HepG2 (cell line): ENCODE measurements at regions not wholly inside any gene's neighbourhood (a gene's known extent, or its start where the extent isn't known, plus 50 kb on each side); places are given as distances from the start of the nearest gene placed in this dataset.

Experiments
- ATAC-seq: fragments of 200-7000 bp; cut with Tn5 transposase; 3 replicates; pipeline ENCODE4 v1.9.1; 2020; ENCODE audit warnings: mild to moderate bottlenecking, moderate library complexity
- BruUV-seq: library from RNA; stranded (reverse); fragments of 400-500 nt; replicated peaks from 2 replicates; lab custom pipeline; 2021; lab: Mats Ljungman, UMichigan
- CTCF ChIA-PET: fragments of 300-600 bp; formaldehyde crosslinking; extraction: SDS; loops from one replicate; lab custom pipeline; 2021; ENCODE audit warnings: low total read pairs, inconsistent platforms, low intra/inter-chr PET ratio; lab: Yijun Ruan, JAX
- POLR2A ChIA-PET: fragments of 350-600 bp; sonication (Branson Sonifier 250); formaldehyde crosslinking; loops from one replicate; lab custom pipeline; 2020; ENCODE audit warnings: antibody characterized with exemption, inconsistent platforms; lab: Yijun Ruan, JAX
- DNase-seq: peaks from one replicate; pipeline ENCODE4 v3.0.0-alpha.2; 2015; ENCODE audit warnings: low spot score
- FAIRE-seq: peaks from 3 replicates; lab custom pipeline; 2011; peaks lifted over from hg19 to GRCh38; lab: Jason Lieb, UNC
- H2AFZ ChIP-seq: one replicate; pipeline ENCODE4 v1.6.1; 2011; ENCODE audit warnings: low read length, inconsistent platforms
- H3K27ac ChIP-seq: fragments of 300-600 bp; 3 replicates; pipeline ENCODE4 v1.8.0; 2011; ENCODE audit warnings: mixed run types, mild to moderate bottlenecking, mixed read lengths, low read length, inconsistent platforms; ENCODE audit not compliant: insufficient read depth; ENCODE audit errors: extremely low read length
- H3K27me3 ChIP-seq, 2 experiments: fragments of 200-600 bp in 1 of 2; 2 replicates in 1 of 2; 3 replicates in 1 of 2; pipeline versions ENCODE4 v1.6.0 to v1.8.0; 2011; ENCODE audit warnings: low read length in 2 of 2, mild to moderate bottlenecking in 2 of 2, moderate library complexity in 2 of 2, inconsistent platforms in 1 of 2; ENCODE audit not compliant: insufficient read depth in 2 of 2, control insufficient read depth in 1 of 2
- H3K36me3 ChIP-seq, 2 experiments: fragments of 200-600 bp in 1 of 2; replicated peaks in 1 of 2; 2 replicates in 1 of 2; 3 replicates in 1 of 2; pipeline versions ENCODE4 v1.5.1 to v1.8.0; 2011; ENCODE audit warnings: low read length in 2 of 2, inconsistent platforms in 1 of 2; ENCODE audit not compliant: insufficient read depth in 2 of 2, control insufficient read depth in 1 of 2
- H3K4me1 ChIP-seq: 2 replicates; pipeline ENCODE4 v1.5.1; 2012; ENCODE audit warnings: low read length, inconsistent platforms; ENCODE audit not compliant: insufficient read depth
- H3K4me2 ChIP-seq: 2 replicates; pipeline ENCODE4 v1.6.0; 2011; ENCODE audit warnings: low read depth, low read length, inconsistent platforms
- H3K4me3 ChIP-seq, 3 experiments: fragments of 200-600 bp in 1 of 3; sonication (generic), shearing (Covaris generic) in 1 of 3; replicated peaks in 1 of 3; 2 replicates each; pipeline ENCODE4 v1.5.1; 2011 to 2016; ENCODE audit warnings: low read length in 3 of 3, inconsistent platforms in 2 of 3, low read depth in 2 of 3, mild to moderate bottlenecking in 2 of 3, control low read depth in 1 of 3, mixed read lengths in 1 of 3; ENCODE audit not compliant: insufficient read depth in 1 of 3
- H3K79me2 ChIP-seq: one replicate; pipeline ENCODE4 v1.6.1; 2011; ENCODE audit warnings: low read length, inconsistent platforms; ENCODE audit not compliant: insufficient read depth
- H3K9ac ChIP-seq: 2 replicates; pipeline ENCODE4 v1.6.0; 2011; ENCODE audit warnings: mild to moderate bottlenecking, low read depth, low read length, inconsistent platforms; ENCODE audit not compliant: insufficient read depth
- H3K9me3 ChIP-seq: 2 replicates; pipeline ENCODE4 v1.5.1; 2012; ENCODE audit warnings: mild to moderate bottlenecking, low read length
- H4K20me1 ChIP-seq: 2 replicates; pipeline ENCODE4 v1.6.0; 2011; ENCODE audit warnings: inconsistent platforms, mild to moderate bottlenecking, low read length, moderate library complexity; ENCODE audit not compliant: insufficient read depth
- DR1 ChIP-seq: sonication (generic); formaldehyde crosslinking; IDR thresholded peaks from 2 replicates; pipeline ENCODE4 v1.8.0; 2021; ENCODE audit warnings: mild to moderate bottlenecking, missing genetic modification reagents, inconsistent platforms
- GTF2F1 ChIP-seq: fragments of 150-350 bp; IDR thresholded peaks from 2 replicates; pipeline ENCODE4 v1.6.1; 2014; ENCODE audit warnings: low read length
- MBD4 ChIP-seq: IDR thresholded peaks from 2 replicates; pipeline ENCODE4 v1.6.1; 2012; ENCODE audit warnings: low read length, inconsistent platforms, borderline replicate concordance
- PLRG1 ChIP-seq: fragments of 450-650 bp; conservative IDR thresholded peaks from 2 replicates; pipeline ENCODE4 v1.6.1; 2016
- SIN3A ChIP-seq: IDR thresholded peaks from 2 replicates; pipeline ENCODE4 v1.6.1; 2011; ENCODE audit warnings: low read depth, mild to moderate bottlenecking, control low read depth, low read length, borderline replicate concordance
- SNAI1 ChIP-seq: sonication (generic); formaldehyde crosslinking; IDR thresholded peaks from 2 replicates; pipeline ENCODE4 v1.5.0; 2020; ENCODE audit warnings: mild to moderate bottlenecking, missing genetic modification reagents, borderline replicate concordance
- ZBTB26 ChIP-seq: IDR thresholded peaks from 2 replicates; pipeline ENCODE4 v1.6.1; 2016; ENCODE audit warnings: missing compliant biosample characterization, missing genetic modification reagents, borderline replicate concordance
- ZEB1 ChIP-seq: IDR thresholded peaks from 2 replicates; pipeline ENCODE4 v1.6.1; 2012; ENCODE audit warnings: mild to moderate bottlenecking, low read depth, inconsistent platforms; ENCODE audit not compliant: insufficient replicate concordance
- WGBS: methylation state at CpG from one replicate; pipeline ENCODE4 v1.1.6; 2017; ENCODE audit warnings: low lambda C conversion rate; 5-methylcytosine and 5-hydroxymethylcytosine counted together
- in situ Hi-C: cut with HindIII; loops from 2 replicates; pipeline ENCODE4 v1.10.0; 2017; ENCODE audit warnings: low pct_unique_long_range_greater_than_20kb; ENCODE audit not compliant: extremely low pct_ligation_motif_present
- intact Hi-C: fragments of 100-400 bp; cut with micrococcal nuclease; formaldehyde crosslinking; loops from one replicate; pipeline ENCODE4 v1.10.0; 2022; ENCODE audit not compliant: unreplicated experiment
- TF ChIP-seq, protein P1 (sequence below): sonication (generic); formaldehyde crosslinking; IDR thresholded peaks from 2 replicates; pipeline ENCODE4 v1.4.0; 2020; ENCODE audit warnings: mild to moderate bottlenecking, missing genetic modification reagents

GRCh38 chr3:164465172-164465571 lies 613.1 kb downstream of the SI start:
- TF ChIP-seq ZBTB26 (CRISPR knock-in tag): no peak
- TF ChIP-seq, protein P1, sequence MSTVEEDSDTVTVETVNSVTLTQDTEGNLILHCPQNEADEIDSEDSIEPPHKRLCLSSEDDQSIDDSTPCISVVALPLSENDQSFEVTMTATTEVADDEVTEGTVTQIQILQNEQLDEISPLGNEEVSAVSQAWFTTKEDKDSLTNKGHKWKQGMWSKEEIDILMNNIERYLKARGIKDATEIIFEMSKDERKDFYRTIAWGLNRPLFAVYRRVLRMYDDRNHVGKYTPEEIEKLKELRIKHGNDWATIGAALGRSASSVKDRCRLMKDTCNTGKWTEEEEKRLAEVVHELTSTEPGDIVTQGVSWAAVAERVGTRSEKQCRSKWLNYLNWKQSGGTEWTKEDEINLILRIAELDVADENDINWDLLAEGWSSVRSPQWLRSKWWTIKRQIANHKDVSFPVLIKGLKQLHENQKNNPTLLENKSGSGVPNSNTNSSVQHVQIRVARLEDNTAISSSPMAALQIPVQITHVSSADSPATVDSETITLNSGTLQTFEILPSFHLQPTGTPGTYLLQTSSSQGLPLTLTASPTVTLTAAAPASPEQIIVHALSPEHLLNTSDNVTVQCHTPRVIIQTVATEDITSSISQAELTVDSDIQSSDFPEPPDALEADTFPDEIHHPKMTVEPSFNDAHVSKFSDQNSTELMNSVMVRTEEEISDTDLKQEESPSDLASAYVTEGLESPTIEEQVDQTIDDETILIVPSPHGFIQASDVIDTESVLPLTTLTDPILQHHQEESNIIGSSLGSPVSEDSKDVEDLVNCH (CRISPR knock-in tag): no peak
- TF ChIP-seq SIN3A: no peak
- TF ChIP-seq SNAI1: no peak
- no peak for TF ChIP-seq MBD4
- DNase-seq (no peak), FAIRE-seq (no peak), ATAC-seq (no peak)
- Histone ChIP-seq H3K9ac (no peak overlapping the region), H3K4me3 (no peak overlapping the region), H3K4me1 (no peaks in the 10 kb centered on the region), H3K4me2 (no peak overlapping the region), H3K36me3 (no peaks in the 10 kb centered on the region), H4K20me1 (no peaks in the 10 kb centered on the region), H3K27me3 (no peaks in the 10 kb centered on the region), H2AFZ (no peak overlapping the region), H3K9me3 (peaks cover 7% of the 10 kb centered on the region), H3K79me2 (no peaks in the 10 kb centered on the region), H3K27ac (no peak overlapping the region)
- no TSS peak for BruUV-seq
- 80% methylated on average over 2 of the region's 2 CpGs for WGBS
- intact Hi-C loops (no loop called here), in situ Hi-C loops (no loop called here)
- ChIA-PET POLR2A (no interaction called here), CTCF (no interaction called here)

GRCh38 chr3:164460851-164461250 lies 617.4 kb downstream of the SI start:
- in situ Hi-C loops: no loop called here
- Histone ChIP-seq H3K9ac (no peak overlapping the region), H4K20me1 (no peaks in the 10 kb centered on the region), H3K9me3 (no peaks in the 10 kb centered on the region), H3K79me2 (no peaks in the 10 kb centered on the region), H3K4me2 (no peak overlapping the region), H2AFZ (peak overlapping the region; percentile 46), H3K27ac (no peak overlapping the region), H3K4me1 (no peaks in the 10 kb centered on the region), H3K4me3 (no peak overlapping the region), H3K36me3 (no peaks in the 10 kb centered on the region), H3K27me3 (no peaks in the 10 kb centered on the region)
- BruUV-seq: no TSS peak
- ChIA-PET CTCF (no interaction called here), POLR2A (no interaction called here)
- DNase-seq (no peak), ATAC-seq (no peak), FAIRE-seq (no peak)
- intact Hi-C loops: no loop called here
- 7% methylated on average over 3 of the region's 3 CpGs for WGBS
- TF ChIP-seq DR1 (CRISPR knock-in tag): no peak
- TF ChIP-seq GTF2F1: no peak
- no peak for TF ChIP-seq ZEB1
- TF ChIP-seq PLRG1: no peak
